ENCODE measurements at regions not wholly inside any gene's neighbourhood (a gene's known extent, or its start where the extent isn't known, plus 50 kb on each side); places are given as distances from the start of the nearest gene placed in this dataset.
"Not testable (repeated sequence)": the region's sequence is repeated elsewhere in the genome, so short reads cannot be mapped to it uniquely, and the experiment has no call there.

GRCh38 chr1:121117298-121117611, 66.9 kb downstream of the FAM72B start:
- DNase-seq: not testable (repeated sequence)

GRCh38 chr1:121117622-121118479, 66.3 kb downstream of the FAM72B start:
- peak; percentile 3 for DNase-seq

All from NCI-H510A (cell line).